Hepatocyte (in vitro differentiated cells): ENCODE measurements at regions not wholly inside any gene's neighbourhood (a gene's known extent, or its start where the extent isn't known, plus 50 kb on each side); places are given as distances from the start of the nearest gene placed in this dataset.

Source experiments
- CTCF ChIP-seq: fragments of 200-600 bp; sonication (generic); IDR thresholded peaks from 2 replicates; pipeline ENCODE4 v1.5.1; 2016; ENCODE audit warnings: antibody characterized with exemption, mild to moderate bottlenecking; ENCODE audit not compliant: poor library complexity
- EZH2 ChIP-seq: fragments of 200-600 bp; sonication (generic); IDR thresholded peaks from 2 replicates; pipeline ENCODE4 v1.6.1; 2016; ENCODE audit warnings: antibody characterized with exemption, mild to moderate bottlenecking, borderline replicate concordance

GRCh38 chr2:173436088-173436487 is 81.4 kb downstream of the CDCA7 start:
- TF ChIP-seq CTCF (no peak), EZH2 (no peak)
